GM21786 (cell line): ENCODE measurements at regions not wholly inside any gene's neighbourhood (a gene's known extent, or its start where the extent isn't known, plus 50 kb on each side); places are given as distances from the start of the nearest gene placed in this dataset.
"Not testable (repeated sequence)": the region's sequence is repeated elsewhere in the genome, so short reads cannot be mapped to it uniquely, and the experiment has no call there.

ENCODE experiments used
- ATAC-seq: cut with Tn5 transposase; IDR thresholded peaks from one replicate; pipeline ENCODE4 v1.9.1; 2021; ENCODE audit not compliant: unreplicated experiment

DNA sequence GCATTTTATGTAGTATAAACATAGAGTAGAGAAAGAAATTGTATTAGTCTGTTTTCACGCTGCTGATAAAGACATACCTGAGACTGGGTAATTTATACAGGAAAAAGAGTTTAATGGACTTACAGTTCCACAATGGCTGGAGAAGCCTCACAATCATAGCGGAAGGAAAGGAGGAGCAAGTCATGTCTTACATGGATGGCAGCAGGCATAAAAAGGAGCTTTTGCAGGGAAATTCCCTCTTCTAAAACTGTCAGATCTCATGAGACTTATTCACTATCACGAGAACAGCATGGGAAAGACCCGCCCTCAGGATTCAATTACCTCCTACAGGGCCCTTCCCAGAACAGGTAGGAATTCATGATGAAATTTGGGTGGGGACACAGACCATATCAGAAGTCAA is 98.1 kb downstream of the ARRDC3 start:
- not testable (repeated sequence) for ATAC-seq

DNA sequence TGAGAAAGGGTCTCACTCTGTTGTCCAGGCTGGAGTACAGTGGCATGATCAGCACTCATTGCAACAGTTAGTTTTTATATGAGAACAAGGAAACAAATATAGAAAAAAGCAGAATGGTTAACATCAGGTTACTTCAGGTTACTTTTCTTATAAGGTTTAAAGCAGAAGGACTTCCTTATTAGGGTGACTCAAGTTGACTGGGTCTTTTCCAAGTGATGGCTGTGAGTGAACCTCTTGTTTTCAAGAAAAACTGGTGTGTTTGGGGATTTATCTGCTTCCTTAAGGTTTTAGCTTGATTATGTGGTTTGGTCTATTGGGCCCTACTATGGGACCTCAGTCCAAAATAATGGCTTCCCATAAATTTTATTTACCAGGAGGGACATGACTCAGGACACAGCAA is 99.2 kb downstream of the ARRDC3 start:
- no peak for ATAC-seq

- ATAC-seq: no peak
These were observed 99.8 kb downstream of the ARRDC3 start for GRCh38 chr5:91283326-91283725.

GRCh38 chr5:91282210-91282609 is 100.9 kb downstream of the ARRDC3 start:
- ATAC-seq: no peak

GRCh38 chr5:91281401-91281800 is 101.7 kb downstream of the ARRDC3 start:
- no peak for ATAC-seq

GRCh38 chr5:91280362-91281269 is 102.5 kb downstream of the ARRDC3 start:
- peak; percentile 95 for ATAC-seq

- no peak for ATAC-seq
These were observed 105.3 kb downstream of the ARRDC3 start for GRCh38 chr5:91277840-91278239.

DNA sequence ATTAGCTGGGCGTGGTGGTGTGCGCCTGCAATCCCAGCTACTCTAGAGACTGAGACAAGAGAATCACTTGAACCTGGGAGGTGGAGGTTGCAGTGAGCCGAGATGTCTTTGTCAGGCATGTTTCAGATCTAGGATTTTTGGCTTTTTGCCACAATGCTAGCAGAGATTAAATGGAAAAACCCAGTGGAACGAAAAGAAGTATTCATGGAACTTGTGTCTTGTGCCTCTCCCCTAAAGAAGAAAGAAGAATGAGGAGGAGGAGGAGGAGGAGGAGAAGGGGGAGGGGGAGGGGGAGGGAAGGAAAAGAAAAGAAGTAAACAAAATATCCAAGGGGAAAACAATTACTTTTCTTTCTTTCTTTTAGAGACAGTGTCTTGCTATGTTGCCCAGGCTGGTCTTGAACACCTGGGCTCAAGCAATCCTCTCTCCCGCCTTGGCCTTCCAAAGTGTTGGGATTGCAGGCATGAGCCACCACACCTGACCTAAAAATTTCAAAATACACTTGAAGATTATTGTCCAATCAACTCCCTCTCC is 106.0 kb downstream of the ARRDC3 start:
- no peak for ATAC-seq

- peak; percentile 91 for ATAC-seq
These were observed 110.3 kb downstream of the ARRDC3 start for GRCh38 chr5:91272858-91273257.

DNA sequence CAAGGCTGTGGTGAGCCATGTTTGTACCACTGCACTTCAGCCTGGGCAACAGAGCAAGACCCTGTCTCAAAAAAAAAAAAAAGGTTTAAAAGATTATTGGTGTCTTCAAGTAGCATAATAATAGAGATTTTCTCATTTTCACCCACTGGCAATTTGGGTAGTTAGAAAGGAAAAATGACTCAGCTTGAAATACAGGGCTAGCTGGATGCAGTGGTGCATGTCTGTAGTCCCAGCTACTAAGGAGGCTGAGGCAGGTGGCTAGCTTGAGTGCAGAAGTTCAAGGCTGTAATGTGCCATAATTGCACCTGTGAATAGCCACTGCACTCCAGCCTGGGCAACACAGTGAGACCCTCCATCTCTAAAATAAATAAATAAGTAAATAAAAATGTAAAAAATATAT is 111.1 kb downstream of the ARRDC3 start:
- ATAC-seq: peak; percentile 57

GRCh38 chr5:91269198-91269597 is 113.9 kb downstream of the ARRDC3 start:
- peak; percentile 18 for ATAC-seq

- ATAC-seq: peak; percentile 67
These were observed 116.9 kb downstream of the ARRDC3 start for GRCh38 chr5:91266184-91266705.

DNA sequence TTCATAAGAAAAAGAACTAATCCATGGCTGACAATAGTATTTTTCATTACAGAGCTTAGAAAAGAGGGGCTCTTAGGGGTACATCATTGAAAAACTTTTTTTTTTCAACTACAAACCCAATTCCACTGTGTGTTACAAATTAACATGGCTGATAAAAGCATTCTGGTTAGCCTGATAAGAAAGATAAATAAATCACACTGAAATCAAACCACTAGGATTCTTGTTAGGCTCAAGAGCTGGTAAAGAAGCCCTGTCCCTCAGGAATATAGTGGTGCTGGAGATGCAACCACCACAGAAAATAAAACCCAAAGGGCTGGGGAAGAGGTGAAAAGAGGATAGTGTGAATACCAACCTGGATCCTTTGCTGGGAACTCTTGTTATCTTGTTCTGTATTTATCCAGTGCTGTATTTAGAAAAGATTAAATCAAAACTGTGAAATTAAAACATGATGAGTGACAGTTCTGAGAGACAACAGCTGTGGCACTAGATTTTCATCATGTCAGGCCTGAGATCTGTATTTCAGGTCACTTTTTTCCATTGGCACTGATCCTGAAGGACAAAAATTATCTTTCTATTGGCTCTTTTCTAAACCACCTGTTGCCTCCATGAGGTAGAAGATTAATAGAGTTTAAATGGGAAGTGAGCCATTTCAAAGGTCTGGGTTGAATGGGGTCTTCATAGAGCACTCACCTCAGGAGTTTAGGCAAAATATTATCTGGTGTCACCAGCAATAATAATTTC is 118.6 kb downstream of the ARRDC3 start:
- ATAC-seq: no peak

- no peak for ATAC-seq
These were observed 119.2 kb downstream of the ARRDC3 start for GRCh38 chr5:91263898-91264297.

DNA sequence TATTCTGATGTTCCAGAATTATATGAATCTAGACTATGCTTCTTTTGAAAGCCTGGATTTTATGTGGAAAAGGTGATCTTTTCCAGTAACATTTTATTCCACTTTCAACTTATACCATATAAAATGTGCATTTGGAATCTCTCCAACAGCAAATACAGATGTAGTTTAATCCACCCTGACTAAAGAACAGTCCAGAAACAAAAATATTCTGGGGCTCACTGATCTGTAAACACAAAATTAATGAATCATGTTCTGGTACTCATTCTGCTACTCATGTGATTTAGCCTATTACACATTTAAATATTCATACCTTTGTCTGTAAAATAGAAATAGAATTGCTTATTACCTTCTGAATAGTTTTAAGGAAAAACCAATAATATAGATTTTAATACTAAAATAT is 125.8 kb downstream of the ARRDC3 start:
- no peak for ATAC-seq

DNA sequence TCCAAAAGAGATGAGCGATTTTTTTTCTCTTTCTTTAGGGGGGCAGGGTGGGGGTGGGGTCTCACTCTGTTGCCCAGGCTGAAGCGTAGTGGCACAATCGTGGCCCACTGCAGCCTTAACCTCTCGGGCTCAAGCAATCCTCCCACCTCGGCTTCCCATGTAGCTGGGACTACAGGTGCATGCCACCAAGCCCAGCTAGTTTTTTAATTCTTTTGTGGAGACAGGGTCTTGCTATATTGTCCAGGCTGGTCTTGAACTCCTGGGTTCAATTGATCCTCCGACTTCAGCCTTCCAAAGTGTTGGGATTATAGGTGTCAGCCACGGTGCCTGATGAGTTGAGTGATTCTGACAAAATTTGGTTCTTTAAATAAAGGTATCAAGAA is 127.0 kb downstream of the ARRDC3 start:
- ATAC-seq: no peak

DNA sequence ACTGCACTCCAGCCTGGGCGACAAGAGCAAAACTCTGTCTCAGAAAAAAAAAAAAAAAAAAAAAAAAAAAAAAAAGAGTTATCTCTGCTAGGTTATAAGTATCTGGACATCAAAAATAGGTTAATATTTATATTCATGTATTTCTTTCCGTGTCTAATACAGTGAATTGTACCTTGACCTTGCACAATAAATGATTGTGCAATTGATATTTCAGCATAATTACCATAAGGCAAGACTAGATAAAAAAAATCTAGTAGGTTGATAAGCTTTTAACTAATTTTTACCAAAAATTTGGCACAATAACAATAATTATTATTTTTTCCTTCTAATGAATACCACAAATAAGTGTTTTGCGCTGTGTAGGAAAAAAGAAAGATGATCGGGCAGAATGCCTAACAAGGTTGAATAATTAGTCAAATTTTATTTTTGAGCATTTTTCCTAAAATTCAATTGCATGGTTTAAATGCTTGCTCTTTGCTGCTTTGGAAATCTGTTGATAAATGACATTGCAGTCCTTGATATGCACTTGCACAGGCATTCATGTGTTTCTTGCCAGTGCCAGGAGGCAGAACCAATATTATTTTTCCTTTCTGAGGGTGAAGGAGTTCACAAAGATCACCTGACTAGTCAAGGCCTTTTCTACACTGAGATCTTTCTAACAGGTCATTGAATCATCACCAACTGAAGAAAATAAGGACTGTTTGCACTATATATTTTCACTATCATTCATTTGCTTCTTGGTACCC is 127.5 kb downstream of the ARRDC3 start:
- no peak for ATAC-seq

- no peak for ATAC-seq
These were observed 130.2 kb downstream of the ARRDC3 start for GRCh38 chr5:91252916-91253315.

DNA sequence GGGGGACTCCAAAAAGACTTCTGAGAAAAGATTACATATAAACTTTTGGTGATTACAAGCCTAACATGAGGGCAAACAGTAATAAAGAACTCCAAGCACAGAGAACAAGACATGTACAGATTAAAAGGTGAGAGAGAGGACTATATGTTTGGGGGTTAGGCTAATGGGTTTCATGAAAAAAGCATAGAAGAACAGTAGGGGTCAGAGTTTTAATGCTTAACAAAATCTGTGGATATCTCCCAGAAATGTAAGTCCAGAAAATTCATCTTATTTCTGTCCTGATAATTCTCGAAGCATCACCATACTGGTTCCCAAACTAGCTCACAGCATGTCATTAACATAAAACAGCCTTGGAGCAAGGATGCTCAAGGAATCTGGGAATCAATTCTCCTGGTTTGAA is 137.2 kb downstream of the ARRDC3 start:
- ATAC-seq: no peak

DNA sequence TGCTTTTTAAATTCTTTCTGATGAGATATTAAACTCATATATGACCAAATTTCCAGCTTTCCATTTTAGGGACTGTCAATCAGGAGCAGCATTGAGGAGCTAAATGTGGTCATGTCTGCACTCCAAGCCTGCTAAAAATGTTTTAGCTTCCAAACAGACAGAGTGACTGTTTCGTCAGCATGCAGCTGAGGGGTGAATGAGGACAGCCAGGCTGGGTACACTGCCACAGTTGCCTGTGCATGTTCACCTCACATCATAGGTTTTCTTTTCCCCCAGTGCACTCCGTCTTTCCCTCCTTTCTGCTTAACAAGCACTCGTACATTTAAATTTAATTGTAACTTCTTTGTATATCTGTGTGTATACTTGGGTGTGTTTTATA is 138.1 kb downstream of the ARRDC3 start:
- no peak for ATAC-seq
